ENCODE measurements at regions not wholly inside any gene's neighbourhood (a gene's known extent, or its start where the extent isn't known, plus 50 kb on each side); places are given as distances from the start of the nearest gene placed in this dataset.
"Not testable (repeated sequence)": the region's sequence is repeated elsewhere in the genome, so short reads cannot be mapped to it uniquely, and the experiment has no call there.

DNA sequence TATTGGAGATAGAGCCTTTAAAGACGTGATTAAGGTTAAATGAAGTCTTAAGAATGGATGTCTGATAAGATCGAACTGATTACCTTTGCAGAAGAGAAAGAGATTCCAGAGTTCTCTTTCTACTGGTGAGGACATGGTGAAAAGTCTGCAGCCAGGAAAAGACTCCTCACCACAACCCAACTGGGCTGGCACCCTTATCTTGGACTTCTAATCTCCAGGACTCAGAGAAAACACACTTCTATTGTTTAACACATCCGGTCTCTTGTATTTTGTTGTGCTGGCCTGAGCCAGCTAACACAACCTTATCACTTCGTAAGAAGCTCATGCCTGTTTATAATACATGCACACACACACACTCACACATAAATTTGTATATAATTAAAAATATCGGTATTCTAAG, 489.1 kb downstream of the PRDM9 start:
- FAIRE-seq (no peak), DNase-seq (ENCODE audit: insufficient read length, low spot score) (no peak)
- TF ChIP-seq, protein P1, sequence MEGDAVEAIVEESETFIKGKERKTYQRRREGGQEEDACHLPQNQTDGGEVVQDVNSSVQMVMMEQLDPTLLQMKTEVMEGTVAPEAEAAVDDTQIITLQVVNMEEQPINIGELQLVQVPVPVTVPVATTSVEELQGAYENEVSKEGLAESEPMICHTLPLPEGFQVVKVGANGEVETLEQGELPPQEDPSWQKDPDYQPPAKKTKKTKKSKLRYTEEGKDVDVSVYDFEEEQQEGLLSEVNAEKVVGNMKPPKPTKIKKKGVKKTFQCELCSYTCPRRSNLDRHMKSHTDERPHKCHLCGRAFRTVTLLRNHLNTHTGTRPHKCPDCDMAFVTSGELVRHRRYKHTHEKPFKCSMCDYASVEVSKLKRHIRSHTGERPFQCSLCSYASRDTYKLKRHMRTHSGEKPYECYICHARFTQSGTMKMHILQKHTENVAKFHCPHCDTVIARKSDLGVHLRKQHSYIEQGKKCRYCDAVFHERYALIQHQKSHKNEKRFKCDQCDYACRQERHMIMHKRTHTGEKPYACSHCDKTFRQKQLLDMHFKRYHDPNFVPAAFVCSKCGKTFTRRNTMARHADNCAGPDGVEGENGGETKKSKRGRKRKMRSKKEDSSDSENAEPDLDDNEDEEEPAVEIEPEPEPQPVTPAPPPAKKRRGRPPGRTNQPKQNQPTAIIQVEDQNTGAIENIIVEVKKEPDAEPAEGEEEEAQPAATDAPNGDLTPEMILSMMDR (IDR thresholded peaks at IDR 0.05; ENCODE audit: insufficient read depth, missing control alignments), result no peak

DNA sequence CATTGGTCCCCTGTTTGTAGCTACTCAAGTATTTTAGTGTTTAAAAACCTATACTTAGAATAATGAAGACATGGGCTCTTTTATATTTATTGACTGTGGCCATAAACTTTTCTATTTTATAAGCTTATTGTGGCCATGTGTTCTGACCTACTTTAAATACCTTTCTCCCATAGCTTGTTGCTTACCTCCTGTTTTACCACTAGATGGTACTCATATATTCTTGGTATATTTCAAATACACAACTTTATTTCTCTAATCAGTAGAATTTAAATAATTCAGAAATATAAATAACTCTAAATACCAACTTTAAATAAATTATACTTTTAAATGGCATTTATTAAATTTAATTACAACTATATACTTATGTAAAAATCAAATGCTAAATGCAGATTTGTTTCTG, 498.0 kb downstream of the PRDM9 start:
- DNase-seq (ENCODE audit: insufficient read length, low spot score) (no peak), FAIRE-seq (no peak)
- TF ChIP-seq, protein P1 (IDR thresholded peaks at IDR 0.05; ENCODE audit: insufficient read depth, missing control alignments), result no peak

DNA sequence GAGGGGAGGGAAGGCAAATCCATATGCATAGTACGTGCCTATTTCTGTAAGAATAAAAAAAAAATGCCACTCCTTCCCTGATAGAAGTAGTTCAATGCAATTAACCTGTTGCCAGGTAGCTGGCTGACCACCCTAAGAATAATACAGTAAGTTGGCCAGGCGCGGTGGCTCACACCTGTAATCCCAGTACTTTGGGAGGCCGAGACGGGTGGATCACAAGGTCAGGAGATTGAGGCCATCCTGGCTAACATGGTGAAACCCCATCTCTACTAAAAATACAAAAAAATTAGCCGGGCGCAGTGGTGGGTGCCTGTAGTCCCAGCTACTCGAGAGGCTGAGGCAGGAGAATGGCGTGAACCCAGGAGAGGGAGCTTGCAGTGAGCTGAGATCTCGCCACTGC, 510.3 kb downstream of the PRDM9 start:
- not testable (repeated sequence) for DNase-seq (ENCODE audit: insufficient read length, low spot score); FAIRE-seq

DNA sequence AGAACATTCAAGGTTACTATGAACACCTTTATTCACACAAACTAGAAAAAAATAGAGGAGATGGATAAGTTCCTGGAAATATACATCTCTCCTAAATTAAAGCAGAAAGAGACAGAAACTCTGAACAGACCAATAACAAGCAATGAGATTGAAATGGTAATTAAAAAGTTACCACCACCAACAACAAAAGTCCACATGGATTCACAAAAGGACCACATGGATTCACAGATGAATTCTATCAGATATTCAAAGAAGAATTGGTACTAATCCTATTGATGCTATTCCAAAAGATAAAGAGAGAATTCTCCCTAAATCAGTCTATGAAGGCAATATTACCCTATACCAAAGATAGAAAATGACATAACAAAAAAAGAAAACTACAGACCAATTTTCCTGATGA, 518.9 kb downstream of the PRDM9 start:
- FAIRE-seq (no peak), DNase-seq (ENCODE audit: insufficient read length, low spot score) (no peak)
- TF ChIP-seq, protein P1 (IDR thresholded peaks at IDR 0.05; ENCODE audit: insufficient read depth, missing control alignments), result no peak

DNA sequence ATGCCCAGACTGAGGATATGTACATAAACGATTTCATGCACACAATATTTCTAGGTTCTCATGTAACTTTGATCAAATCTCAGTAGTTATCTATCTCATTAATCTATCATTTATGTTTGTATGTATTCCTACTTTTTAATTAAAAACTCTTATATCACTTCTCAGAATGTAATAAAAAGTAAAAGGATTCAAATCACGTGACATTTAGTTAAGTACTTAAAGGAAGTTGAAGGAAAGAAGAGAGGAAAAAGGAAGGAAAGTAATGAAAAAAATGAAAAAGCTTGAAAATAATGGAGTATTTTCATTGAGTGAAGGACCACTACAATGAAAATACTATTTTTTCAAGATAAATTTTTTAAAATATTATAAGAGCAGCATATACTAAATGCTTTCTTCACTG, 535.3 kb downstream of the PRDM9 start:
- DNase-seq (ENCODE audit: insufficient read length, low spot score) (no peak), FAIRE-seq (no peak)
- TF ChIP-seq, protein P1 (IDR thresholded peaks at IDR 0.05; ENCODE audit: insufficient read depth, missing control alignments), result no peak

DNA sequence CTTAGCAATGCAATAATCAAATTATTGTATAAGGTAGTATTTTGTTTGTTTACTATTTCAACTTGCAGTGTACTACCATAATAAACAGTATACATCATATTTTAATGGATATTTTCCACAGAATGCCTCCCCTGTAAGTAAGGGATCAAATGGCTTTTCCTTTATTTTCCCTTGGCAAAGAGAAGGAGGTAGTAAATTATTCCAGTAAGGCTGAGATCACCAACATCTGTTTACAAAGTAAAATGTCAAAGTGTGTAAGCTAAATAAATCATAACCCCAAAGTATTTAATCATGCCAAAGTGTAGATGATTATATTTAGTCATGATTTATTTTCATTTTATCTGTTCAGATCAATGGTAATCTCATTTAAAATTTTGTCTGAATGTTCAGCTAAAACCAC, 537.6 kb downstream of the PRDM9 start:
- TF ChIP-seq, protein P1 (IDR thresholded peaks at IDR 0.05; ENCODE audit: insufficient read depth, missing control alignments), result no peak
- no peak for DNase-seq (ENCODE audit: insufficient read length, low spot score)
- peak; percentile 21 for FAIRE-seq

DNA sequence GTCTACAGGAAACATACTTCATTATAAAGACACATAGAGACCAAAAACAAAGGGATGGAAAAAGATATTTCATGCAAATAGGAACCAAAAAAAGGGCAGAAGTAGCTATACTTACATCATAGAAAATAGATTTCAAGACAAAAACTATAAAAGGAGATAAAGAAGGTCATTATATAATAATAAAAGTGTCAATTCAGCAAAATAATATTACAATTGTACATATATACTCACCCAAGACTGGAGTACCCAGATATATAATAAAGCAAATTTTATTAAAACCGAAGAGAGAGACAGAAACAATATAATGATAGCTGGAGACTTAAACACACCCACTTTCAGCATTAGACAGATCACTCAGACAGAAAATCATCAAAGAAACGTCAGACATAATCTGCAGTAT, 546.3 kb downstream of the PRDM9 start:
- DNase-seq (ENCODE audit: insufficient read length, low spot score) (no peak), FAIRE-seq (no peak)
- TF ChIP-seq, protein P1 (IDR thresholded peaks at IDR 0.05; ENCODE audit: insufficient read depth, missing control alignments), result no peak

DNA sequence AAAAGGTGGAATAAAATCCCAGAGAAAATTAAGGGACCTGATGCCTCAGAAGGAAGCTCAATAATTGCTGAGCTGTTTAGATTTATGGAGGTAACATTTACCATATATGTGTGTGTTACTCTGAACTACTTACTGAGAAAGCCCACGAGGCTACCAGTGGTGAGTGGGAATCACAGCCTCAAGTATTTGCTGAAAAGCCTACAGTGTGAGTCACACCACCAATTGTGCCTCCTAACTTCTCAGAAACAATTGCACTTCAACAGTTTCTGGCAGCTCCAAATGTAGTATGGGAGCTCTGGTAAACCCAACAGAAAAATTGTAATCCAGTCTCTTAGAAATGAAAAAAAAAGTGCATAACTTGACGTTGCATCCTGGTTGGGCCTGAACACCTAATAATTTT, 551.6 kb downstream of the PRDM9 start:
- TF ChIP-seq, protein P1 (IDR thresholded peaks at IDR 0.05; ENCODE audit: insufficient read depth, missing control alignments), result no peak
- DNase-seq (ENCODE audit: insufficient read length, low spot score), result no peak
- FAIRE-seq, result no peak

Data from D721Med (cell line).